ENCODE measurements at regions not wholly inside any gene's neighbourhood (a gene's known extent, or its start where the extent isn't known, plus 50 kb on each side); places are given as distances from the start of the nearest gene placed in this dataset.

DNA sequence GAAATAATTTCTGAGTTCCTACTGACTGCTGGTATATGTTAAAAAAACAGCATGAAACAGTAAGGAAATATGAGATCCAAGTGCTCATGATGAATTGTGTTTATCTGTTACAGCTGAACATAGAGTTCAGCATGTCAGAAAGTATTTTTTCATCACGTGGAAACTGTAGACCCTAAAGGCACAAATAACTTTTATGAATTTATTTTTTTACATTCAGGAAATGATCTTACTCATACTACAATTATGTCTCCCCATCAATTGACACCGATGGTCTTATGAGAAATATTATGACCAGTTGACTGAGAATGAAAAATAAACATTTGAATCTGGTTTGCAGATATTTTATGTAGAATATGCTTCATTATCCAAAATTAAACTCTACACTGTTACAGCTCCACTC lies 283.1 kb upstream of the SPANXN4 start:
- TF ChIP-seq RCOR1 (IDR thresholded peaks at IDR 0.05; ENCODE audit: insufficient replicate concordance, low read length) (no peak), POLR2A (IDR thresholded peaks at IDR 0.05; ENCODE audit: low read depth, low read length) (no peak), RAD21 (IDR thresholded peaks at IDR 0.05; ENCODE audit: low read length) (no peak)
- TF ChIP-seq, protein P1, sequence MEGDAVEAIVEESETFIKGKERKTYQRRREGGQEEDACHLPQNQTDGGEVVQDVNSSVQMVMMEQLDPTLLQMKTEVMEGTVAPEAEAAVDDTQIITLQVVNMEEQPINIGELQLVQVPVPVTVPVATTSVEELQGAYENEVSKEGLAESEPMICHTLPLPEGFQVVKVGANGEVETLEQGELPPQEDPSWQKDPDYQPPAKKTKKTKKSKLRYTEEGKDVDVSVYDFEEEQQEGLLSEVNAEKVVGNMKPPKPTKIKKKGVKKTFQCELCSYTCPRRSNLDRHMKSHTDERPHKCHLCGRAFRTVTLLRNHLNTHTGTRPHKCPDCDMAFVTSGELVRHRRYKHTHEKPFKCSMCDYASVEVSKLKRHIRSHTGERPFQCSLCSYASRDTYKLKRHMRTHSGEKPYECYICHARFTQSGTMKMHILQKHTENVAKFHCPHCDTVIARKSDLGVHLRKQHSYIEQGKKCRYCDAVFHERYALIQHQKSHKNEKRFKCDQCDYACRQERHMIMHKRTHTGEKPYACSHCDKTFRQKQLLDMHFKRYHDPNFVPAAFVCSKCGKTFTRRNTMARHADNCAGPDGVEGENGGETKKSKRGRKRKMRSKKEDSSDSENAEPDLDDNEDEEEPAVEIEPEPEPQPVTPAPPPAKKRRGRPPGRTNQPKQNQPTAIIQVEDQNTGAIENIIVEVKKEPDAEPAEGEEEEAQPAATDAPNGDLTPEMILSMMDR (conservative IDR thresholded peaks at IDR 0.05; ENCODE audit: low read depth, low read length): no peak
- TF ChIP-seq, protein P2, sequence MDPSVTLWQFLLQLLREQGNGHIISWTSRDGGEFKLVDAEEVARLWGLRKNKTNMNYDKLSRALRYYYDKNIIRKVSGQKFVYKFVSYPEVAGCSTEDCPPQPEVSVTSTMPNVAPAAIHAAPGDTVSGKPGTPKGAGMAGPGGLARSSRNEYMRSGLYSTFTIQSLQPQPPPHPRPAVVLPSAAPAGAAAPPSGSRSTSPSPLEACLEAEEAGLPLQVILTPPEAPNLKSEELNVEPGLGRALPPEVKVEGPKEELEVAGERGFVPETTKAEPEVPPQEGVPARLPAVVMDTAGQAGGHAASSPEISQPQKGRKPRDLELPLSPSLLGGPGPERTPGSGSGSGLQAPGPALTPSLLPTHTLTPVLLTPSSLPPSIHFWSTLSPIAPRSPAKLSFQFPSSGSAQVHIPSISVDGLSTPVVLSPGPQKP (IDR thresholded peaks at IDR 0.05; ENCODE audit: borderline replicate concordance, low read depth, low read length): no peak

Measured in IMR-90 (cell line).